GM13977 (cell line): ENCODE measurements at regions not wholly inside any gene's neighbourhood (a gene's known extent, or its start where the extent isn't known, plus 50 kb on each side); places are given as distances from the start of the nearest gene placed in this dataset.

Experiments
- DNase-seq: peaks from one replicate; pipeline ENCODE4 v3.0.0; 2012; ENCODE audit warnings: low spot score
- in situ Hi-C: fragments of 300-500 bp; cut with MboI; formaldehyde crosslinking; loops from one replicate; pipeline ENCODE4 v1.12.0; 2022; ENCODE audit warnings: low sequenced_read_pairs, low pct_unique_long_range_greater_than_20kb, mixed read lengths, inconsistent platforms; ENCODE audit not compliant: unreplicated experiment
- TF ChIP-seq, protein P1 (sequence below): IDR thresholded peaks from 2 replicates; pipeline ENCODE4 v1.5.1; 2012; ENCODE audit warnings: mild to moderate bottlenecking, control low read depth; ENCODE audit not compliant: insufficient read depth; ENCODE audit errors: extremely low read depth, missing control alignments

DNA sequence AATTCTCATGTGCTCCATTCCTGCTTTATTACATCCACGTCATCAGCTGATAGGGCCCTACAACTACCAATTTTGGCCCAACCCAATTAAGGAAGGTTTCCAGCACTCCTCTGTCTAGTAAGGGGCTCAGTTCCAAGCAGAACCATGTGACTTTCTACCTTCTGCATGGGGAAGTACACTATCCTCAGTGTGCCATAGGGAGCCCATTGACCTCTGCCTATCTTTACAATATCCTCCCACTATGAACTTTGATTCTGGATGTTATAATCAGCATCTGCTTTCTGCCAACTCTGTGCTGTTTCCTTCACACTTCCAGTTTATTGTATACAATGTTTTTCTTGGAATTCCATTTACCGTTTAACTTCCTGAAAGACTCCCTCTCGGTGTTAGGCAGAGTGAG, 53.9 kb upstream of the GCFC2 start:
- DNase-seq = no peak
- in situ Hi-C loops = no loop called here
- TF ChIP-seq, protein P1, sequence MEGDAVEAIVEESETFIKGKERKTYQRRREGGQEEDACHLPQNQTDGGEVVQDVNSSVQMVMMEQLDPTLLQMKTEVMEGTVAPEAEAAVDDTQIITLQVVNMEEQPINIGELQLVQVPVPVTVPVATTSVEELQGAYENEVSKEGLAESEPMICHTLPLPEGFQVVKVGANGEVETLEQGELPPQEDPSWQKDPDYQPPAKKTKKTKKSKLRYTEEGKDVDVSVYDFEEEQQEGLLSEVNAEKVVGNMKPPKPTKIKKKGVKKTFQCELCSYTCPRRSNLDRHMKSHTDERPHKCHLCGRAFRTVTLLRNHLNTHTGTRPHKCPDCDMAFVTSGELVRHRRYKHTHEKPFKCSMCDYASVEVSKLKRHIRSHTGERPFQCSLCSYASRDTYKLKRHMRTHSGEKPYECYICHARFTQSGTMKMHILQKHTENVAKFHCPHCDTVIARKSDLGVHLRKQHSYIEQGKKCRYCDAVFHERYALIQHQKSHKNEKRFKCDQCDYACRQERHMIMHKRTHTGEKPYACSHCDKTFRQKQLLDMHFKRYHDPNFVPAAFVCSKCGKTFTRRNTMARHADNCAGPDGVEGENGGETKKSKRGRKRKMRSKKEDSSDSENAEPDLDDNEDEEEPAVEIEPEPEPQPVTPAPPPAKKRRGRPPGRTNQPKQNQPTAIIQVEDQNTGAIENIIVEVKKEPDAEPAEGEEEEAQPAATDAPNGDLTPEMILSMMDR = no peak
